ENCODE measurements at regions not wholly inside any gene's neighbourhood (a gene's known extent, or its start where the extent isn't known, plus 50 kb on each side); places are given as distances from the start of the nearest gene placed in this dataset.
"Not testable (repeated sequence)": the region's sequence is repeated elsewhere in the genome, so short reads cannot be mapped to it uniquely, and the experiment has no call there.

- FAIRE-seq: no peak
Observed at GRCh38 chr16:17571499-17572093, 100.8 kb upstream of the XYLT1 start.

GRCh38 chr16:17568239-17568638 lies 97.5 kb upstream of the XYLT1 start:
- no peak for FAIRE-seq

GRCh38 chr16:17567455-17567854 lies 96.7 kb upstream of the XYLT1 start:
- FAIRE-seq: no peak

- no peak for FAIRE-seq
Observed at GRCh38 chr16:17566656-17567450, 96.1 kb upstream of the XYLT1 start.

GRCh38 chr16:17566075-17566474 lies 95.3 kb upstream of the XYLT1 start:
- no peak for FAIRE-seq

- FAIRE-seq: no peak
Observed at GRCh38 chr16:17565605-17566004, 94.8 kb upstream of the XYLT1 start.

- FAIRE-seq: no peak
Observed at GRCh38 chr16:17564856-17565255, 94.1 kb upstream of the XYLT1 start.

- no peak for FAIRE-seq
Observed at GRCh38 chr16:17563323-17564091, 92.7 kb upstream of the XYLT1 start.

GRCh38 chr16:17561056-17561455 lies 90.3 kb upstream of the XYLT1 start:
- no peak for FAIRE-seq

GRCh38 chr16:17560548-17560947 lies 89.8 kb upstream of the XYLT1 start:
- FAIRE-seq: no peak

- FAIRE-seq: no peak
Observed at GRCh38 chr16:17559394-17559793, 88.6 kb upstream of the XYLT1 start.

GRCh38 chr16:17557949-17558348 lies 87.2 kb upstream of the XYLT1 start:
- FAIRE-seq: no peak

- no peak for FAIRE-seq
Observed at GRCh38 chr16:17557480-17557879, 86.7 kb upstream of the XYLT1 start.

GRCh38 chr16:17556276-17557052 lies 85.7 kb upstream of the XYLT1 start:
- FAIRE-seq: no peak

GRCh38 chr16:17555176-17555575 lies 84.4 kb upstream of the XYLT1 start:
- FAIRE-seq: no peak

- no peak for FAIRE-seq
Observed at GRCh38 chr16:17552351-17552750, 81.6 kb upstream of the XYLT1 start.

GRCh38 chr16:17551682-17552081 lies 80.9 kb upstream of the XYLT1 start:
- not testable (repeated sequence) for FAIRE-seq

- no peak for FAIRE-seq
Observed at GRCh38 chr16:17548825-17549224, 78.1 kb upstream of the XYLT1 start.

- no peak for FAIRE-seq
Observed at GRCh38 chr16:17544785-17545184, 74.0 kb upstream of the XYLT1 start.

- FAIRE-seq: no peak
Observed at GRCh38 chr16:17544304-17544703, 73.5 kb upstream of the XYLT1 start.

GRCh38 chr16:17543073-17543472 lies 72.3 kb upstream of the XYLT1 start:
- FAIRE-seq: no peak

- no peak for FAIRE-seq
Observed at GRCh38 chr16:17541324-17541723, 70.6 kb upstream of the XYLT1 start.

GRCh38 chr16:17538927-17539326 lies 68.2 kb upstream of the XYLT1 start:
- FAIRE-seq: no peak

Measured in G401.6 (cell line).